RWPE2 (cell line): ENCODE measurements at regions not wholly inside any gene's neighbourhood (a gene's known extent, or its start where the extent isn't known, plus 50 kb on each side); places are given as distances from the start of the nearest gene placed in this dataset.
A peak's percentile ranks its signal among the peaks of the same experiment; 100 is the strongest.

Source experiments
- ATAC-seq: fragments of 200-7000 bp; cut with Tn5 transposase; 3 replicates; pipeline ENCODE4 v1.9.1; 2021; ENCODE audit warnings: low read depth
- DNase-seq: peaks from one replicate; pipeline ENCODE4 v3.0.0-alpha.2; 2020; ENCODE audit warnings: low spot score
- H3K27ac ChIP-seq: fragments of 450-650 bp; 2 replicates; pipeline ENCODE4 v1.5.1; 2017; ENCODE audit warnings: mild to moderate bottlenecking; ENCODE audit not compliant: poor library complexity, severe bottlenecking
- H3K27me3 ChIP-seq: fragments of 250-450 bp; sonication (Bioruptor Pico); 2 replicates; pipeline ENCODE4 v1.5.1; 2021; ENCODE audit warnings: mild to moderate bottlenecking, moderate library complexity; ENCODE audit not compliant: insufficient read depth, poor library complexity, severe bottlenecking
- H3K36me3 ChIP-seq: fragments of 250-450 bp; sonication (Bioruptor Pico); 2 replicates; pipeline ENCODE4 v1.5.1; 2020; ENCODE audit warnings: low read depth, mild to moderate bottlenecking, moderate library complexity
- H3K4me1 ChIP-seq: fragments of 250-450 bp; sonication (Bioruptor Pico); 2 replicates; pipeline ENCODE4 v1.5.1; 2021; ENCODE audit warnings: mild to moderate bottlenecking, moderate library complexity; ENCODE audit not compliant: insufficient read depth, poor library complexity, severe bottlenecking
- H3K4me3 ChIP-seq: fragments of 250-450 bp; sonication (Bioruptor Pico); 2 replicates; pipeline ENCODE4 v1.5.1; 2021; ENCODE audit warnings: mild to moderate bottlenecking, moderate library complexity; ENCODE audit not compliant: severe bottlenecking
- H3K9me3 ChIP-seq: fragments of 250-450 bp; sonication (Bioruptor Pico); 2 replicates; pipeline ENCODE4 v1.5.1; 2021; ENCODE audit warnings: mild to moderate bottlenecking, moderate library complexity; ENCODE audit not compliant: severe bottlenecking
- TF ChIP-seq, protein P1 (sequence below): fragments of 450-650 bp; IDR thresholded peaks from one replicate; pipeline ENCODE4 v1.5.1; 2017; ENCODE audit warnings: mild to moderate bottlenecking, moderate library complexity; ENCODE audit not compliant: poor library complexity, severe bottlenecking

DNA sequence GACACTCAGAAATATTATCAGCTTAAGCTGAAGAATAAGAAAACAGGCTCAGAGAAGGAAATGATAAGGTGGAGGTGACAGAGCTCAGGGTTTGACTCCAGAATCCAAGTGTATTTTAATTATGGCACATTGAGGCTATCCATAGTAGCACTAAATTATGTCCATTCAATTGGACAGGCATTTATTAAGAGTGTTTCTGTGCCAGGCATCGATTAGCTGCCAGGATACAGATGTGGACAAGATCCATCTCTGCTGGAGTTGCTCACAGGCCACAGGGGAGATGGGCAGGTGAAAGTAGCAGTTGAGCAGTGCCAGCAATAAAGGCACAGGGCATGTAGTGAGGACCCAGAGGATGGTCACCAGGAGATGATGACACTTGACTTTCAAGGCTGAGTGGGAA, 592.5 kb downstream of the INSC start:
- no peaks in the 10 kb centered on the region for H3K36me3 ChIP-seq
- no peak for ATAC-seq
- DNase-seq: no peak
- TF ChIP-seq, protein P1, sequence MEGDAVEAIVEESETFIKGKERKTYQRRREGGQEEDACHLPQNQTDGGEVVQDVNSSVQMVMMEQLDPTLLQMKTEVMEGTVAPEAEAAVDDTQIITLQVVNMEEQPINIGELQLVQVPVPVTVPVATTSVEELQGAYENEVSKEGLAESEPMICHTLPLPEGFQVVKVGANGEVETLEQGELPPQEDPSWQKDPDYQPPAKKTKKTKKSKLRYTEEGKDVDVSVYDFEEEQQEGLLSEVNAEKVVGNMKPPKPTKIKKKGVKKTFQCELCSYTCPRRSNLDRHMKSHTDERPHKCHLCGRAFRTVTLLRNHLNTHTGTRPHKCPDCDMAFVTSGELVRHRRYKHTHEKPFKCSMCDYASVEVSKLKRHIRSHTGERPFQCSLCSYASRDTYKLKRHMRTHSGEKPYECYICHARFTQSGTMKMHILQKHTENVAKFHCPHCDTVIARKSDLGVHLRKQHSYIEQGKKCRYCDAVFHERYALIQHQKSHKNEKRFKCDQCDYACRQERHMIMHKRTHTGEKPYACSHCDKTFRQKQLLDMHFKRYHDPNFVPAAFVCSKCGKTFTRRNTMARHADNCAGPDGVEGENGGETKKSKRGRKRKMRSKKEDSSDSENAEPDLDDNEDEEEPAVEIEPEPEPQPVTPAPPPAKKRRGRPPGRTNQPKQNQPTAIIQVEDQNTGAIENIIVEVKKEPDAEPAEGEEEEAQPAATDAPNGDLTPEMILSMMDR: no peak
- H3K9me3 ChIP-seq: no peaks in the 10 kb centered on the region
- H3K27me3 ChIP-seq: no peaks in the 10 kb centered on the region
- no peaks in the 10 kb centered on the region for H3K4me1 ChIP-seq
- no peak overlapping the region for H3K27ac ChIP-seq
- no peak overlapping the region for H3K4me3 ChIP-seq

DNA sequence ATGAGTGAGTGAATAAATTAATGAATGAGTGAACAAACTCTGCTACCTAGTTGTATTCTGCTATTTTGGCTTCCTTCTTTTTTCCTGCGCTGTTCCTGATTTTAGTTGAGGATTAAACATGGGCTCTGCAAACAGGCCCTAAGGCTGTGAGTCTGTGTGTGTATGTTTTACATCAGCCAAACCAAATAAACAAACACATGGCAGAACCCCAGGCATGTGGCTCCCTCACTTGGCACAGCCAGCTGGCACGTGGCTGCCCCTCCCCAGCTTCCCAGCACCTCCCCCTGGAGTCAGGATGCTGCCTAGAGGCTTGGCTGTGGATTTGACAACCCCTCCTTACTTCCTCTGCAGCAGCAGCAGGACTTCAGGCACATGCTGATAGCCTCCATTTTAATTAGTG, 593.2 kb downstream of the INSC start:
- no peak for DNase-seq
- ATAC-seq: peak; percentile 67
- Histone ChIP-seq H3K4me3 (no peak overlapping the region), H3K9me3 (no peaks in the 10 kb centered on the region), H3K36me3 (no peaks in the 10 kb centered on the region), H3K4me1 (no peaks in the 10 kb centered on the region), H3K27ac (no peak overlapping the region), H3K27me3 (no peaks in the 10 kb centered on the region)
- TF ChIP-seq, protein P1: no peak

DNA sequence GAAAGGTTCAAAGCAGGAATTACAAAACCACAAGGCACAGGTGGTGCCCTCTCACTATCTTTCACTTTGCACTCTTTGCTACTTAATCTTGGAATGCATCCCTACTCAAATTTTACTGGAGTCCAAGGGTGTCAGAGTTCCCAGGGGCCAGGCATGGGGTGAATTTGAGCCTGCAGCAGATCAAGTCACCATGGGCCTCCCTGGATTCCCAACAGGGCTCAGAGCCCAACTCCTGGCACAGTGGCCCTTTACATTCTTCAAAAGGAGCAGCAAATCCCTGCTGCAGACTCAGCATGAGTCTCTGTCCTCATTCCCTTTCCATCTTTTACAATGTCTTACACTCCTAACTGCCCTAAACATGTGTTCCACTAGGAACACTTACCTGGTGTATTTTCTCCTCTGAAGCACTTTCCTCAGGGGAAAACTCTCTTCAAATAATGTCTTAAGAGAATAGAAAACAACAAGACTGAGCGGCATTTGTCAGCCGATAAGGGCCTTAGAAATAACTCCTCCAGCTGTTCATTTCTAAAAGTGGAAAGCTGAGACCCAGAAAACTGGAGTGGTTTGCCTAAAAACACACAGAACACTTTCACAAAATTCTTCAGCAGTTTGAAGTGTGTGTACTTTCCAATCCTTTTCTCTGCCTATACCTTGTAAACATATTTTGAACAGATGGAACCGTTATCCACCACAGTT, 596.0 kb downstream of the INSC start:
- no peak for ATAC-seq
- Histone ChIP-seq H3K36me3 (no peaks in the 10 kb centered on the region), H3K4me3 (no peak overlapping the region), H3K27me3 (no peaks in the 10 kb centered on the region), H3K9me3 (no peaks in the 10 kb centered on the region), H3K4me1 (no peaks in the 10 kb centered on the region), H3K27ac (no peak overlapping the region)
- TF ChIP-seq, protein P1: no peak
- DNase-seq: no peak

DNA sequence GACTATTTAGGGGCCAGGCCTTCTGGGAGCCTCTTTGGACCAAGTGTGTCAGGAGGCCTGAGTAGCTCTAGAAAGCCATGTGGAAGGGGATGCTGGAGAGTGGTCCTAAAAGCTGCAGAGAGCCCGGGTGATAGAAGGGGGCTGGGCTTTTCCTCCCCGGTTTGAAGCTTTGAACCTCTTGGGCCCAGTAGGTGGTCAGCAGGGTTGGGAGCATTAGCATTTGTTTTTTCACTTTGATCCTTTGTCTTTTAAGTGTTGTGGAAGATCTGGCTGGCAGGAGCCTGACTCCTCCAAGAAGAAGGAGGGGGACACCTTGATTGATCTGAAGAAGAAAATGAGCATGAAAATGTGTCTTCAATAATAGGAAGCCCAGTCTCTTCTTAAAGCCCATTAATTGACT, 596.6 kb downstream of the INSC start:
- no peak for ATAC-seq

More for the DNA sequence above, 596.6 kb downstream of the INSC start:
- no peaks in the 10 kb centered on the region for H3K4me1 ChIP-seq
- no peaks in the 10 kb centered on the region for H3K36me3 ChIP-seq
- TF ChIP-seq, protein P1: no peak
- no peak overlapping the region for H3K27ac ChIP-seq
- H3K9me3 ChIP-seq: no peaks in the 10 kb centered on the region
- H3K27me3 ChIP-seq: no peaks in the 10 kb centered on the region
- no peak overlapping the region for H3K4me3 ChIP-seq
- DNase-seq: no peak
